BLaER1 treated with 17β-estradiol and CSF1 and Interleukin-3, amounts not matched to agents 10 nM and 100 nM (cell line): ENCODE measurements at regions not wholly inside any gene's neighbourhood (a gene's known extent, or its start where the extent isn't known, plus 50 kb on each side); places are given as distances from the start of the nearest gene placed in this dataset.
A peak's percentile ranks its signal among the peaks of the same experiment; 100 is the strongest.

Source experiments
- H3K27ac ChIP-seq, 11 experiments: shearing (Covaris generic); formaldehyde crosslinking; 2 replicates each; pipeline ENCODE4 v1.8.1; 2022
- H3K27me3 ChIP-seq, 11 experiments: shearing (Covaris generic); formaldehyde crosslinking; 2 replicates each; pipeline ENCODE4 v1.8.1; 2022
- H3K36me3 ChIP-seq, 11 experiments: shearing (Covaris generic); formaldehyde crosslinking; 2 replicates each; pipeline ENCODE4 v1.8.1; 2022
- H3K4me1 ChIP-seq, 10 experiments: shearing (Covaris generic); formaldehyde crosslinking; 2 replicates each; pipeline ENCODE4 v1.8.1; 2022
- H3K4me2 ChIP-seq, 11 experiments: shearing (Covaris generic); formaldehyde crosslinking; 2 replicates each; pipeline ENCODE4 v1.8.1; 2022
- H3K4me3 ChIP-seq, 10 experiments: shearing (Covaris generic); formaldehyde crosslinking; 2 replicates each; pipeline ENCODE4 v1.8.1; 2022
- H3K9ac ChIP-seq, 11 experiments: shearing (Covaris generic); formaldehyde crosslinking; 2 replicates each; pipeline ENCODE4 v1.8.1; 2022
- H3K9me3 ChIP-seq, 11 experiments: shearing (Covaris generic); formaldehyde crosslinking; replicated peaks in 1 of 11; 2 replicates each; pipeline ENCODE4 v1.8.1; 2022
- H4K20me1 ChIP-seq, 11 experiments: shearing (Covaris generic); formaldehyde crosslinking; 2 replicates each; pipeline ENCODE4 v1.8.1; 2022
- Cebpa-rat ChIP-seq, 11 experiments: shearing (Covaris generic); IDR thresholded peaks; 2 replicates each; pipeline ENCODE4 v1.8.1; 2022

GRCh38 chr1:56171670-56172069 is 407.7 kb downstream of the PLPP3 start:
- no peaks in the 10 kb centered on the region for H3K4me1 ChIP-seq
- peaks cover 0 to 4% (median 0%) of the 10 kb centered on the region in 11 experiments; a peak in 2 of 22 replicates for H3K9me3 ChIP-seq
- no peaks in the 10 kb centered on the region for H4K20me1 ChIP-seq
- no peak overlapping the region for H3K4me3 ChIP-seq
- no peak overlapping the region for H3K9ac ChIP-seq
- H3K36me3 ChIP-seq: no peaks in the 10 kb centered on the region
- H3K4me2 ChIP-seq: no peak overlapping the region
- TF ChIP-seq Cebpa-rat (IDR thresholded peaks at IDR 0.05): no peak
- no peak overlapping the region for H3K27ac ChIP-seq
- H3K27me3 ChIP-seq: no peaks in the 10 kb centered on the region

GRCh38 chr1:56170784-56171320 is 408.5 kb downstream of the PLPP3 start:
- Histone ChIP-seq H3K9ac (no peak overlapping the region), H3K27ac (no peak overlapping the region), H3K27me3 (no peaks in the 10 kb centered on the region), H3K4me3 (no peak overlapping the region), H3K4me2 (no peak overlapping the region), H4K20me1 (no peaks in the 10 kb centered on the region), H3K36me3 (no peaks in the 10 kb centered on the region), H3K9me3 (peaks cover 0 to 4% (median 0%) of the 10 kb centered on the region in 11 experiments; a peak in 2 of 22 replicates), H3K4me1 (no peaks in the 10 kb centered on the region)
- no peak for TF ChIP-seq Cebpa-rat (IDR thresholded peaks at IDR 0.05)

GRCh38 chr1:56169856-56170255 is 409.5 kb downstream of the PLPP3 start:
- H3K9ac ChIP-seq: no peak overlapping the region
- no peak overlapping the region for H3K4me3 ChIP-seq
- no peaks in the 10 kb centered on the region for H4K20me1 ChIP-seq
- H3K9me3 ChIP-seq: peaks cover 0 to 4% (median 0%) of the 10 kb centered on the region in 11 experiments; a peak in 2 of 22 replicates
- H3K27ac ChIP-seq: no peak overlapping the region
- no peaks in the 10 kb centered on the region for H3K4me1 ChIP-seq
- no peak for TF ChIP-seq Cebpa-rat (IDR thresholded peaks at IDR 0.05)
- no peaks in the 10 kb centered on the region for H3K36me3 ChIP-seq
- no peak overlapping the region for H3K4me2 ChIP-seq
- no peaks in the 10 kb centered on the region for H3K27me3 ChIP-seq

GRCh38 chr1:56168176-56168575 is 411.2 kb downstream of the PLPP3 start:
- no peaks in the 10 kb centered on the region for H4K20me1 ChIP-seq
- no peaks in the 10 kb centered on the region for H3K27me3 ChIP-seq
- H3K36me3 ChIP-seq: no peaks in the 10 kb centered on the region
- no peak for TF ChIP-seq Cebpa-rat (IDR thresholded peaks at IDR 0.05)
- no peaks in the 10 kb centered on the region for H3K4me1 ChIP-seq
- no peak overlapping the region for H3K4me2 ChIP-seq
- no peak overlapping the region for H3K27ac ChIP-seq
- peaks cover 0 to 4% (median 0%) of the 10 kb centered on the region in 11 experiments; a peak in 2 of 22 replicates for H3K9me3 ChIP-seq
- H3K4me3 ChIP-seq: no peak overlapping the region
- no peak overlapping the region for H3K9ac ChIP-seq

DNA sequence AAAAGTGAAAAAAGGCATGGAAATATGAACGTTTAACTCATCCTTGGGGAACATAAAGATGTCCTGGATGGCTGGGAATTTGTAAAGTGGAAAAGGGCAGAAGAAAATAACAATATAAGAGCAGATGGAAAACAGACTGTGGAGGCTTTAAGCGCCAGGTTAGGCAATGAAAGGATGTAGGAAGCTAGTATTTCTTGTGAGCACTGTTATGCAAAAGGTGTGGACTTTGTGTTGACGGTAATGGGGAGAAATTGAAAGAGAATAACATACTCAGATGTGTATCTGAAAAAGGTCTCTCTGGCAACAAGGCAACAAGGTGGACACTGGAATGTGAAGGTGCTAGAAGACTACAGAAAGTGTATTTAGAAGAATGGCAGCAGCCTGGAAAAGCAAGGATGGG is 411.8 kb downstream of the PLPP3 start:
- H4K20me1 ChIP-seq: no peaks in the 10 kb centered on the region
- no peaks in the 10 kb centered on the region for H3K4me1 ChIP-seq
- H3K4me3 ChIP-seq: no peak overlapping the region
- H3K27ac ChIP-seq: no peak overlapping the region
- no peak overlapping the region for H3K9ac ChIP-seq
- H3K36me3 ChIP-seq: no peaks in the 10 kb centered on the region
- no peaks in the 10 kb centered on the region for H3K9me3 ChIP-seq
- H3K27me3 ChIP-seq: no peaks in the 10 kb centered on the region
- TF ChIP-seq Cebpa-rat (IDR thresholded peaks at IDR 0.05): no peak
- no peak overlapping the region for H3K4me2 ChIP-seq

- Histone ChIP-seq H3K4me3 (no peak overlapping the region), H3K27me3 (no peaks in the 10 kb centered on the region), H3K4me1 (peaks cover 0 to 5% (median 0%) of the 10 kb centered on the region in 10 experiments; a peak in 2 of 20 replicates), H3K36me3 (no peaks in the 10 kb centered on the region), H4K20me1 (no peaks in the 10 kb centered on the region), H3K4me2 (no peak overlapping the region), H3K9me3 (no peaks in the 10 kb centered on the region), H3K9ac (no peak overlapping the region), H3K27ac (no peak overlapping the region)
- TF ChIP-seq Cebpa-rat (IDR thresholded peaks at IDR 0.05): no peak
Measured at GRCh38 chr1:56160773-56161315, 418.5 kb downstream of the PLPP3 start.

GRCh38 chr1:56156971-56157876 is 422.1 kb downstream of the PLPP3 start:
- H3K4me1 ChIP-seq: peaks cover 0 to 5% (median 0%) of the 10 kb centered on the region in 10 experiments; a peak in 2 of 20 replicates
- H3K4me3 ChIP-seq: no peak overlapping the region
- no peaks in the 10 kb centered on the region for H3K27me3 ChIP-seq
- H3K27ac ChIP-seq: no peak overlapping the region
- TF ChIP-seq Cebpa-rat (IDR thresholded peaks at IDR 0.05): no peak
- no peaks in the 10 kb centered on the region for H4K20me1 ChIP-seq
- no peaks in the 10 kb centered on the region for H3K36me3 ChIP-seq
- H3K9me3 ChIP-seq: no peaks in the 10 kb centered on the region
- H3K9ac ChIP-seq: no peak overlapping the region
- H3K4me2 ChIP-seq: peak overlapping the region in 2 of 11 experiments; percentile 6 to 21; a peak in 2 of 22 replicates

GRCh38 chr1:56153276-56153675 is 426.1 kb downstream of the PLPP3 start:
- H3K9ac ChIP-seq: no peak overlapping the region
- H3K9me3 ChIP-seq: no peaks in the 10 kb centered on the region; a peak in 1 of 22 replicates
- no peaks in the 10 kb centered on the region for H3K36me3 ChIP-seq
- no peaks in the 10 kb centered on the region for H4K20me1 ChIP-seq
- H3K4me1 ChIP-seq: peaks cover 0 to 5% (median 0%) of the 10 kb centered on the region in 10 experiments; a peak in 3 of 20 replicates
- no peak overlapping the region for H3K4me2 ChIP-seq
- no peaks in the 10 kb centered on the region for H3K27me3 ChIP-seq
- H3K4me3 ChIP-seq: no peak overlapping the region
- TF ChIP-seq Cebpa-rat (IDR thresholded peaks at IDR 0.05): no peak
- no peak overlapping the region for H3K27ac ChIP-seq

DNA sequence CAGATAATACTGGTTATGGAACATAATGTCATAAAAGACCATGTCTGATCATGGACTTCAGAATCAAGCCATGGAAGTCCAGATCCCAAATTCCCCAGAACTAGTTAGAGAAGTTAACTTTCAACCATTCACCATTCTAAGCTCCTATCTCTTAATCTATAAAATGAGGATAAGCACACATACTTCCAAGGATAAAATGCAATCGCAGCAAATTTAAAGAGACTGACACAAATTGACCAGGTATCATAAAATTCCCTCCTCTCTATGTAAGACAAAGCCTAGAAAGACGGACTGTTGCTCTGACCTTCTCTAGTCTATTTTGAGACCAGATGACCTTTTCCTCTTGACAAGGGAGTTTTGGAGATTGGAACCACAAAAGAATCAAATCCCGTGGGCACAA is 426.7 kb downstream of the PLPP3 start:
- no peak overlapping the region for H3K4me2 ChIP-seq
- H3K9me3 ChIP-seq: no peaks in the 10 kb centered on the region; a peak in 1 of 22 replicates
- H3K4me1 ChIP-seq: peaks cover 0 to 5% (median 0%) of the 10 kb centered on the region in 10 experiments; a peak in 3 of 20 replicates
- no peaks in the 10 kb centered on the region for H4K20me1 ChIP-seq
- H3K36me3 ChIP-seq: no peaks in the 10 kb centered on the region
- H3K4me3 ChIP-seq: no peak overlapping the region
- no peak for TF ChIP-seq Cebpa-rat (IDR thresholded peaks at IDR 0.05)
- no peaks in the 10 kb centered on the region for H3K27me3 ChIP-seq
- no peak overlapping the region for H3K27ac ChIP-seq
- no peak overlapping the region for H3K9ac ChIP-seq
